ENCODE measurements at regions not wholly inside any gene's neighbourhood (a gene's known extent, or its start where the extent isn't known, plus 50 kb on each side); places are given as distances from the start of the nearest gene placed in this dataset.

GRCh38 chr3:178044320-178044719 is 491.9 kb upstream of the KCNMB2 start:
- TF ChIP-seq CTCF (IDR thresholded peaks at IDR 0.05; ENCODE audit: extremely low read depth in 1 of 2, insufficient read depth in 1 of 2, low read depth in 1 of 2, low read length in 2 of 2): no peak
- TF ChIP-seq EZH2 (IDR thresholded peaks at IDR 0.05; ENCODE audit: borderline replicate concordance, low read depth, low read length, severe bottlenecking): no peak
- TF ChIP-seq POLR2A (IDR thresholded peaks at IDR 0.05; ENCODE audit: low read depth, low read length): no peak
- no peak for TF ChIP-seq GATA2 (IDR thresholded peaks at IDR 0.05; ENCODE audit: insufficient read depth, insufficient read length, low read depth, low read length)
- no peak for TF ChIP-seq FOS (IDR thresholded peaks at IDR 0.05; ENCODE audit: borderline replicate concordance, insufficient read depth, low read length)
